ENCODE measurements at regions not wholly inside any gene's neighbourhood (a gene's known extent, or its start where the extent isn't known, plus 50 kb on each side); places are given as distances from the start of the nearest gene placed in this dataset.
A peak's percentile ranks its signal among the peaks of the same experiment; 100 is the strongest.

DNA sequence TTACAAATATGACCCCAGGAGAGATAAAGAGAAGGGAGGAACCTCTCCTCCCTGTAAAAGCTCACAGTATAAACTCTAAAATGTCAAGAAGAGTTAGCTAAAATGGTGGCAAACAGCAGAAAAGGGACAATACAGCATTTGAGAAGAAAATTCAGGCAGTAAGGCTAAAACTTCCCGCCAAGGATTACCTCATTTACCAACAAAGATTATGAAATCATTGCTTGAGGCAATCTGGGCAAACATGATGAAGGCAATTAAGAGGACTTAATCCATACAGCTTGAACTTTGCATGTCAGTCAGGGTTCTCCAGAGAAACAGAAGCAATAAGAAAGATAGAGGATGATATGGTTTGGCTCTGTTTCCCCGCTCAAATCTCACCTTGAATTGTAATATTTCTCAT, 81.4 kb downstream of the CMPK2 start:
- Histone ChIP-seq H3K4me3 (no peak overlapping the region), H3K4me1 (peaks cover 13% of the 10 kb centered on the region), H3K27ac (peak overlapping the region; percentile 1), H3K9me3 (no peaks in the 10 kb centered on the region), H3K36me3 (no peaks in the 10 kb centered on the region), H3K27me3 (no peaks in the 10 kb centered on the region)
- no peak for DNase-seq
- no peak for ATAC-seq
- TF ChIP-seq, protein P1, sequence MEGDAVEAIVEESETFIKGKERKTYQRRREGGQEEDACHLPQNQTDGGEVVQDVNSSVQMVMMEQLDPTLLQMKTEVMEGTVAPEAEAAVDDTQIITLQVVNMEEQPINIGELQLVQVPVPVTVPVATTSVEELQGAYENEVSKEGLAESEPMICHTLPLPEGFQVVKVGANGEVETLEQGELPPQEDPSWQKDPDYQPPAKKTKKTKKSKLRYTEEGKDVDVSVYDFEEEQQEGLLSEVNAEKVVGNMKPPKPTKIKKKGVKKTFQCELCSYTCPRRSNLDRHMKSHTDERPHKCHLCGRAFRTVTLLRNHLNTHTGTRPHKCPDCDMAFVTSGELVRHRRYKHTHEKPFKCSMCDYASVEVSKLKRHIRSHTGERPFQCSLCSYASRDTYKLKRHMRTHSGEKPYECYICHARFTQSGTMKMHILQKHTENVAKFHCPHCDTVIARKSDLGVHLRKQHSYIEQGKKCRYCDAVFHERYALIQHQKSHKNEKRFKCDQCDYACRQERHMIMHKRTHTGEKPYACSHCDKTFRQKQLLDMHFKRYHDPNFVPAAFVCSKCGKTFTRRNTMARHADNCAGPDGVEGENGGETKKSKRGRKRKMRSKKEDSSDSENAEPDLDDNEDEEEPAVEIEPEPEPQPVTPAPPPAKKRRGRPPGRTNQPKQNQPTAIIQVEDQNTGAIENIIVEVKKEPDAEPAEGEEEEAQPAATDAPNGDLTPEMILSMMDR (IDR thresholded peaks at IDR 0.05): no peak
- intact Hi-C loops (cut with DNase I): no loop called here

DNA sequence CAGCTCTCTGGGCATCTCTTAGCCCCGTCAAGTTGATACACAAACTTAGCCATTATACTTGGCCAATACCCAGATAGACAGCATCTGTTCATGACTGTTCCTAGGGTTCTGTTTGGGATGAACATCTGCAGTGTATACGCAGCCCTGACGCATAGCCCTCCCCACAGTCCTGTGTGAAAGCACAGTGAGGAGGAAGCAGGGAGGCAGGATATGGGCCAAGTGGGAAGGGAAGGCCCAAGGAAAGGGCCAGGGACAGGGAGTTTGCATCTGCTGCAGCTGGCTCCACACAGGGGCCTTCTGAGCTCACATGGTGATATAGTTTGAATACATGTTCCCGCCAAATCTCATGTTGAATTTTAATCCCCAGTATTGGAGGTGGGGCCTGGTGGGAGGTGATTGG, 80.2 kb downstream of the CMPK2 start:
- intact Hi-C loops (cut with DNase I): no loop called here
- Histone ChIP-seq H3K27ac (no peak overlapping the region), H3K36me3 (no peaks in the 10 kb centered on the region), H3K4me1 (peaks cover 11% of the 10 kb centered on the region), H3K4me3 (no peak overlapping the region), H3K27me3 (no peaks in the 10 kb centered on the region), H3K9me3 (no peaks in the 10 kb centered on the region)
- TF ChIP-seq, protein P1 (IDR thresholded peaks at IDR 0.05): no peak
- ATAC-seq (no peak), DNase-seq (no peak)

DNA sequence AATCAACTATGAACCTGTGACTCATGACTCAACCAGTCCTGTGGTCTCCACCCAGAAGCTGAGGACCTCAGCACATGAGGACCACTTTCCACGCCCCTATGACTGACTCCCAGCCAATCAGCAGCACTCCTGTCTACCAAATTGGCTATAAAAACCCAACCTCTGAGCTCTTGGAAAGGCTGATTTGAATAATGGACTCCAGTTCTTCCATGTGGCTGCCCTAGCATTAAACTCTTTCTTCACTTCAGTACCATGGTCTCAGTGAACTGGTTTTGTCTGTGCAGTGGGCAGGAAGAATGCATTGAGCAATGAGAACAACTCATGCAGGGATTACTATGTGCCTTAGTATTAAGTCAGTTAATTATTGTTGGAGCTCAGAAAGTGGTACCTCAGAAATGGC, 78.3 kb downstream of the CMPK2 start:
- no peaks in the 10 kb centered on the region for H3K4me1 ChIP-seq
- TF ChIP-seq, protein P1 (IDR thresholded peaks at IDR 0.05): no peak
- DNase-seq: no peak
- ATAC-seq: no peak
- no peak overlapping the region for H3K27ac ChIP-seq
- no peaks in the 10 kb centered on the region for H3K27me3 ChIP-seq
- H3K9me3 ChIP-seq: no peaks in the 10 kb centered on the region
- no peak overlapping the region for H3K4me3 ChIP-seq
- intact Hi-C loops (cut with DNase I): no loop called here
- H3K36me3 ChIP-seq: no peaks in the 10 kb centered on the region

- intact Hi-C loops (cut with DNase I): no loop called here
- DNase-seq: no peak
- H3K4me1 ChIP-seq: no peaks in the 10 kb centered on the region
- H3K27me3 ChIP-seq: no peaks in the 10 kb centered on the region
- H3K36me3 ChIP-seq: no peaks in the 10 kb centered on the region
- TF ChIP-seq, protein P1 (IDR thresholded peaks at IDR 0.05): no peak
- H3K27ac ChIP-seq: no peak overlapping the region
- H3K4me3 ChIP-seq: no peak overlapping the region
- no peaks in the 10 kb centered on the region for H3K9me3 ChIP-seq
- no peak for ATAC-seq
Measured at GRCh38 chr2:6788614-6789013, 77.1 kb downstream of the CMPK2 start.

DNA sequence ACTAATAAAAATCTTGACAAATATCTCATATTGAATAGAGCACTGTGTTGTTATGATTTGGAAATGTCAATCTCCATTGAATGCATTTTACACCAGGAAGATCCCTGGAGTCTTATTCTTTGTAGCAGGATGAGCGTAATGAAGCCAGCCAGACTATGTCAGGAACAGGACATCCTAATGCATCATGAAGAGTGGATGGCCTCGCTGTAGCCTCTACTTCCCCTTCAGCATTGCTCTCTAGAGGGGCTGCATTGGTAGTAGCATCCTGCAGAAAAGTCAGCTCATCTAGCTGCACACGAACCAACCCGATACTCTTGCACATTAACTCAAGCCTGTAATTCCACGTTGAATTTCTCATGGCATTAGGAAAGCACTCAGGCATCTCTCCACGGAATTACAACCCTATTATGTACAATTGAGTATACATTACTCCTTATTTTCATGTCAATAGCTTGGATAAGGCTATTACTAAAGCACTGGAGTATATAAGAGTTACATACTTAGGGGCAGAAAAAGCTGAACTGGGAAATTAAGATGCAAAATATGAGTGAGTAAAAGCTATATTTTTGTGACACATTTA, 76.1 kb downstream of the CMPK2 start:
- TF ChIP-seq, protein P1 (IDR thresholded peaks at IDR 0.05): no peak
- no peaks in the 10 kb centered on the region for H3K9me3 ChIP-seq
- DNase-seq: no peak
- H3K27me3 ChIP-seq: no peaks in the 10 kb centered on the region
- no peaks in the 10 kb centered on the region for H3K4me1 ChIP-seq
- intact Hi-C loops (cut with DNase I): no loop called here
- no peaks in the 10 kb centered on the region for H3K36me3 ChIP-seq
- no peak overlapping the region for H3K27ac ChIP-seq
- no peak overlapping the region for H3K4me3 ChIP-seq
- ATAC-seq: no peak

DNA sequence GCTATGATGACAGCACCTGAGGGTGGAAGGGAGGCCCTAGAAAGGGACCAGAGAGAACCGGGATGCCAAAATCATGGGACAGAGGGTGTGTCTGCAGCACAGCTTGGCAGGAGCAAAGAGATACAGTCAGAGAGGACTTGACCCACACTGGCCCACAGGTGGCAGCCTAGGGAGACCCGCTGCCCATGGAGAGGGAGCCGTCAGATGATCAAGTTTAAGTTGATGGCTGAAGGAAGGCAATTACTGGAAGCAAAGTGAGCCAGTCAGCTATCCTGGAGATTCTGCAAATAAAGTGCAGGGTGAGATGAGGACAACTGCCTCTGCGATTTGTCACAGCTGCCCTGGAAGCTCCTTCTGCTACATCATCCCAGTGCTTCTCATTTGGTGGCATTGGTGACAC, 74.0 kb downstream of the CMPK2 start:
- Histone ChIP-seq H3K27ac (no peak overlapping the region), H3K9me3 (no peaks in the 10 kb centered on the region), H3K4me1 (no peaks in the 10 kb centered on the region), H3K4me3 (no peak overlapping the region), H3K36me3 (no peaks in the 10 kb centered on the region), H3K27me3 (no peaks in the 10 kb centered on the region)
- DNase-seq (no peak), ATAC-seq (peak; percentile 27)
- TF ChIP-seq, protein P1 (IDR thresholded peaks at IDR 0.05): no peak
- intact Hi-C loops (cut with DNase I): no loop called here
